ENCODE measurements at regions not wholly inside any gene's neighbourhood (a gene's known extent, or its start where the extent isn't known, plus 50 kb on each side); places are given as distances from the start of the nearest gene placed in this dataset.

DNA sequence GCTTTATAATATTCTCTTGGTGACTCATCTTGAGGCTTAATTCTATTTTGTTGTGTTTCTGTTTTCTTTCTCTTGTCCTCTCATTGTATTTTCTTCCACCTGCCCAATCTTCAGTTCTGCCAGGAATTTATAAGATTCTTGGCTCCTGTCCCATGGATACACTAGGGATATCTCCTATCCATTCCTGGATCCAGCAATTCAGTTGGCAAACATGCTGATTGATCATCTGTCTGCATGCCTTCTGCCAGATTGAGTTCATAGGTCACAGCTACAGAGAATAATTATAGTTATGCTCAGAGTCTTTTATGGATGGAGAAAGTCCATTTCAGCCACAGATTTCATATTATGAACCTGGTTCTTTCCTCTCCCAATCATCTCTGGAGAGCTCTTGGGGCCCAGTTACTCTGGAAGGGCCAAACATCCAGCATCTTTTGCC is 140.4 kb upstream of the MAGI2 start:
- H3K79me2 ChIP-seq (ENCODE audit: insufficient read depth, low read length), result no peaks in the 10 kb centered on the region
- no peaks in the 10 kb centered on the region for H3F3A ChIP-seq (ENCODE audit: low read depth)
- H3K9me3 ChIP-seq (ENCODE audit: insufficient read depth, low read depth, low read length), result no peaks in the 10 kb centered on the region
- H3K9me2 ChIP-seq (replicated peaks; ENCODE audit: low read depth, low read length), result no peaks in the 10 kb centered on the region
- H2AFZ ChIP-seq (ENCODE audit: low read length), result no peak overlapping the region
- H3K4me2 ChIP-seq (ENCODE audit: low read depth, low read length, poor library complexity, severe bottlenecking), result no peak overlapping the region
- H4K20me1 ChIP-seq (ENCODE audit: insufficient read depth, low read length, poor library complexity, severe bottlenecking), result no peaks in the 10 kb centered on the region
- H3K4me1 ChIP-seq (ENCODE audit: insufficient read depth, low read length, poor library complexity, severe bottlenecking), result peaks cover 5% of the 10 kb centered on the region
- H3K9ac ChIP-seq (ENCODE audit: low read depth, low read length, poor library complexity, severe bottlenecking), result no peak overlapping the region
- no peaks in the 10 kb centered on the region for H3K27me3 ChIP-seq (ENCODE audit: insufficient read depth, low read length, poor library complexity, severe bottlenecking)
- TF ChIP-seq, protein P1, sequence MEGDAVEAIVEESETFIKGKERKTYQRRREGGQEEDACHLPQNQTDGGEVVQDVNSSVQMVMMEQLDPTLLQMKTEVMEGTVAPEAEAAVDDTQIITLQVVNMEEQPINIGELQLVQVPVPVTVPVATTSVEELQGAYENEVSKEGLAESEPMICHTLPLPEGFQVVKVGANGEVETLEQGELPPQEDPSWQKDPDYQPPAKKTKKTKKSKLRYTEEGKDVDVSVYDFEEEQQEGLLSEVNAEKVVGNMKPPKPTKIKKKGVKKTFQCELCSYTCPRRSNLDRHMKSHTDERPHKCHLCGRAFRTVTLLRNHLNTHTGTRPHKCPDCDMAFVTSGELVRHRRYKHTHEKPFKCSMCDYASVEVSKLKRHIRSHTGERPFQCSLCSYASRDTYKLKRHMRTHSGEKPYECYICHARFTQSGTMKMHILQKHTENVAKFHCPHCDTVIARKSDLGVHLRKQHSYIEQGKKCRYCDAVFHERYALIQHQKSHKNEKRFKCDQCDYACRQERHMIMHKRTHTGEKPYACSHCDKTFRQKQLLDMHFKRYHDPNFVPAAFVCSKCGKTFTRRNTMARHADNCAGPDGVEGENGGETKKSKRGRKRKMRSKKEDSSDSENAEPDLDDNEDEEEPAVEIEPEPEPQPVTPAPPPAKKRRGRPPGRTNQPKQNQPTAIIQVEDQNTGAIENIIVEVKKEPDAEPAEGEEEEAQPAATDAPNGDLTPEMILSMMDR (conservative IDR thresholded peaks at IDR 0.05; ENCODE audit: low read length), result no peak
- TF ChIP-seq EZH2phosphoT487 (IDR thresholded peaks at IDR 0.05; ENCODE audit: borderline replicate concordance), result no peak
- no peaks in the 10 kb centered on the region for H3K36me3 ChIP-seq (ENCODE audit: insufficient read depth, low read length)
- no peak overlapping the region for H3K4me3 ChIP-seq (ENCODE audit: low read length, poor library complexity, severe bottlenecking)

DNA sequence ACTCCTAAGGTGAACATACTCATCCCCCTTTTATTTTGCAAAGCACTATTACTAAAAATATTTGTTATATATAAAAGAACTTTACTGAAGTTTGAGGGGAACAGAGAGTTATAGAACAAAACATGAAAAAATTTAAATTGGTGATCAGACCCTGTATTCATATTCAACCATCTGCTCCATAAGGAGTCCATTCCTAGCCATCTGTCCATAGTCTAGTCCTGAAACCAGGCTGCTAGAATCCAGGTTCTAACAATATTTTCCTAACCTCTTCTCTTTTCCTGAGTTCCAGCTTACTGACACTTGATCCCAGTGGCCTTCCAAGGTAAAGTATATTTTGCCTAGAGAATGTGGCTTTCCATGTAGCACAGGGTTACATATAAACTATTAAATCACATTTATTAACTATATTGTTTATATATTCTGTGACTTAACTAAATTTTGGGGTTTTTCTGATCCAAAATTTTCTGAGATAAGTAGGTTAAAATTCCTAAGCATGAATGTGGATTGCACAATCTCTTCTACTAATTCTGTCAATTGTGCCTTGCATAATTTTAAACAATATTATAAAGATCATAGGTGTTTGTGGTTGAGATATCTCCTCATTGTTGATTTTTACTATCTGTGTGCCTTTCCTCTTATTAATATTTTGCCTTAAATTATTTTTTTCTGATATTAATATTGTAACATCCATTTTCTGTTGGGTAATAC is 137.6 kb upstream of the MAGI2 start:
- Histone ChIP-seq H2AFZ (ENCODE audit: low read length) (no peak overlapping the region), H3K9me2 (replicated peaks; ENCODE audit: low read depth, low read length) (no peaks in the 10 kb centered on the region), H3K9me3 (ENCODE audit: insufficient read depth, low read depth, low read length) (no peaks in the 10 kb centered on the region), H3K36me3 (ENCODE audit: insufficient read depth, low read length) (no peaks in the 10 kb centered on the region), H3K4me3 (ENCODE audit: low read length, poor library complexity, severe bottlenecking) (no peak overlapping the region), H3K9ac (ENCODE audit: low read depth, low read length, poor library complexity, severe bottlenecking) (no peak overlapping the region), H3K4me1 (ENCODE audit: insufficient read depth, low read length, poor library complexity, severe bottlenecking) (no peaks in the 10 kb centered on the region), H3F3A (ENCODE audit: low read depth) (no peaks in the 10 kb centered on the region), H3K27me3 (ENCODE audit: insufficient read depth, low read length, poor library complexity, severe bottlenecking) (no peaks in the 10 kb centered on the region), H3K79me2 (ENCODE audit: insufficient read depth, low read length) (no peaks in the 10 kb centered on the region), H4K20me1 (ENCODE audit: insufficient read depth, low read length, poor library complexity, severe bottlenecking) (no peaks in the 10 kb centered on the region), H3K4me2 (ENCODE audit: low read depth, low read length, poor library complexity, severe bottlenecking) (no peak overlapping the region)
- TF ChIP-seq, protein P1 (conservative IDR thresholded peaks at IDR 0.05; ENCODE audit: low read length), result no peak
- no peak for TF ChIP-seq EZH2phosphoT487 (IDR thresholded peaks at IDR 0.05; ENCODE audit: borderline replicate concordance)

DNA sequence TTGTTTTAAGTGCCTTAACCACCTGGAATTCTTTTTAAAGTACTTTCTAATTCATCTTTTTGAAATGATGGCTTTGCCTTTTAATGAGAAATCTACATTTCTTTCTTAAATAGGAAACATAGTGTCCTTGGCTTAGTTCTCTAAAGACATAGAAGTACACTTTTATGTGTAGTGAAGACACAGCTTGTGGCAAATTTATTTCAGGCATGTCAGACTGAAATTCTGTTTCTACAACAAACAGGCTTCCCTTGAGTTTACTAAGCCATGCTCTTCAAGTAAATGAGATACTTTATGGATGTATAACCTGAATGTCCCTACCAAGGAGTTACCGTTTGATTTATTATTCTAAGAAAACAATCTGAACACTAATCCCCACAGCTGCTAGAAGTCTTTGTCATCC is 136.9 kb upstream of the MAGI2 start:
- TF ChIP-seq, protein P1 (conservative IDR thresholded peaks at IDR 0.05; ENCODE audit: low read length), result no peak
- no peak for TF ChIP-seq EZH2phosphoT487 (IDR thresholded peaks at IDR 0.05; ENCODE audit: borderline replicate concordance)

More for the DNA sequence above, 136.9 kb upstream of the MAGI2 start:
- Histone ChIP-seq H3K36me3 (ENCODE audit: insufficient read depth, low read length) (no peaks in the 10 kb centered on the region), H3K4me3 (ENCODE audit: low read length, poor library complexity, severe bottlenecking) (no peak overlapping the region), H4K20me1 (ENCODE audit: insufficient read depth, low read length, poor library complexity, severe bottlenecking) (no peaks in the 10 kb centered on the region), H3F3A (ENCODE audit: low read depth) (no peaks in the 10 kb centered on the region), H3K27me3 (ENCODE audit: insufficient read depth, low read length, poor library complexity, severe bottlenecking) (no peaks in the 10 kb centered on the region), H3K79me2 (ENCODE audit: insufficient read depth, low read length) (no peaks in the 10 kb centered on the region), H3K4me1 (ENCODE audit: insufficient read depth, low read length, poor library complexity, severe bottlenecking) (no peaks in the 10 kb centered on the region), H3K9me3 (ENCODE audit: insufficient read depth, low read depth, low read length) (no peaks in the 10 kb centered on the region), H3K9ac (ENCODE audit: low read depth, low read length, poor library complexity, severe bottlenecking) (no peak overlapping the region), H3K4me2 (ENCODE audit: low read depth, low read length, poor library complexity, severe bottlenecking) (no peak overlapping the region), H3K9me2 (replicated peaks; ENCODE audit: low read depth, low read length) (no peaks in the 10 kb centered on the region), H2AFZ (ENCODE audit: low read length) (no peak overlapping the region)
